ENCODE measurements at regions not wholly inside any gene's neighbourhood (a gene's known extent, or its start where the extent isn't known, plus 50 kb on each side); places are given as distances from the start of the nearest gene placed in this dataset.

- Histone ChIP-seq H3K36me3 (replicated peaks) (no peaks in the 10 kb centered on the region), H3K27ac (no peak overlapping the region), H3K4me3 (ENCODE audit: low read depth, low read length) (no peak overlapping the region), H3K27me3 (replicated peaks) (no peaks in the 10 kb centered on the region)
- TF ChIP-seq CTCF (IDR thresholded peaks at IDR 0.05; ENCODE audit: low read depth, low read length, missing control alignments) = no peak
- in situ Hi-C loops (cut with HindIII; ENCODE audit: low pct_ligation_motif_present, low sequenced_read_pairs) = no loop called here
- DNase-seq = no peak
Measured at GRCh38 chr2:235286622-235287374, 207.0 kb upstream of the AGAP1 start.

- H3K36me3 ChIP-seq (replicated peaks) = no peaks in the 10 kb centered on the region
- no peak for DNase-seq
- no peak overlapping the region for H3K4me3 ChIP-seq (ENCODE audit: low read depth, low read length)
- no peak for TF ChIP-seq CTCF (IDR thresholded peaks at IDR 0.05; ENCODE audit: low read depth, low read length, missing control alignments)
- in situ Hi-C loops (cut with HindIII; ENCODE audit: low pct_ligation_motif_present, low sequenced_read_pairs) = no loop called here
- H3K27ac ChIP-seq = no peak overlapping the region
- H3K27me3 ChIP-seq (replicated peaks) = no peaks in the 10 kb centered on the region
Measured at GRCh38 chr2:235287375-235287733, 206.5 kb upstream of the AGAP1 start.

- Histone ChIP-seq H3K4me3 (ENCODE audit: low read depth, low read length) (no peak overlapping the region), H3K27me3 (replicated peaks) (no peaks in the 10 kb centered on the region), H3K36me3 (replicated peaks) (no peaks in the 10 kb centered on the region), H3K27ac (no peak overlapping the region)
- no peak for TF ChIP-seq CTCF (IDR thresholded peaks at IDR 0.05; ENCODE audit: low read depth, low read length, missing control alignments)
- in situ Hi-C loops (cut with HindIII; ENCODE audit: low pct_ligation_motif_present, low sequenced_read_pairs) = no loop called here
- DNase-seq = no peak
Measured at GRCh38 chr2:235291461-235291860, 202.4 kb upstream of the AGAP1 start.

GRCh38 chr2:235293061-235293460, 200.8 kb upstream of the AGAP1 start:
- no peak overlapping the region for H3K4me3 ChIP-seq (ENCODE audit: low read depth, low read length)
- no peaks in the 10 kb centered on the region for H3K27me3 ChIP-seq (replicated peaks)
- in situ Hi-C loops (cut with HindIII; ENCODE audit: low pct_ligation_motif_present, low sequenced_read_pairs) = no loop called here
- H3K27ac ChIP-seq = no peak overlapping the region
- no peaks in the 10 kb centered on the region for H3K36me3 ChIP-seq (replicated peaks)
- TF ChIP-seq CTCF (IDR thresholded peaks at IDR 0.05; ENCODE audit: low read depth, low read length, missing control alignments) = no peak
- no peak for DNase-seq

GRCh38 chr2:235295831-235296230, 198.0 kb upstream of the AGAP1 start:
- Histone ChIP-seq H3K27me3 (replicated peaks) (no peaks in the 10 kb centered on the region), H3K27ac (no peak overlapping the region), H3K36me3 (replicated peaks) (no peaks in the 10 kb centered on the region), H3K4me3 (ENCODE audit: low read depth, low read length) (no peak overlapping the region)
- in situ Hi-C loops (cut with HindIII; ENCODE audit: low pct_ligation_motif_present, low sequenced_read_pairs) = no loop called here
- no peak for TF ChIP-seq CTCF (IDR thresholded peaks at IDR 0.05; ENCODE audit: low read depth, low read length, missing control alignments)
- DNase-seq = no peak

All from brain microvascular endothelial cell (primary cell).